ENCODE measurements at regions not wholly inside any gene's neighbourhood (a gene's known extent, or its start where the extent isn't known, plus 50 kb on each side); places are given as distances from the start of the nearest gene placed in this dataset.
"Not testable (repeated sequence)": the region's sequence is repeated elsewhere in the genome, so short reads cannot be mapped to it uniquely, and the experiment has no call there.

GRCh38 chr6:4655196-4656025, 120.8 kb upstream of the CDYL start:
- no peak for DNase-seq (ENCODE audit: low read depth in 2 of 2)

GRCh38 chr6:4653141-4653540, 123.1 kb upstream of the CDYL start:
- no peak for DNase-seq (ENCODE audit: low read depth in 2 of 2)

- DNase-seq (ENCODE audit: low read depth in 2 of 2) = no peak
Observed at GRCh38 chr6:4651831-4652467, 124.3 kb upstream of the CDYL start.

DNA sequence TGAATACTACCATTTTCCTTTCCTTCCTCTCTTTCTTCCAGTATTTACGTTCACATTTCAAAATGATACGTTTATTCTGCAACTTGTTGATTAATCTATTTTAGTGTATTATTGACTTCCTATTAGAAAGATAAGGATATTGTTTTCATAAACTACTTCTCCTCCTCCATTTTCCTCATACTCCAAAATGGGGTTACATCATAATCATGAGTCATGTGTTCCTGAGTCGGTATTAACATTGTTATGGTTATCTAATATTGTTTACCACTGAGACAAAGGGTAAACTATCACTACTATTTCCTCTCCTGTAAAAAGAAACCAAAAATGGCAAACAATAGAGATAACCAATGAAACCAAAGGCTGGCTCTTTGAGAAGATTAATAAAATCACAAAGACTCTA, 126.5 kb upstream of the CDYL start:
- no peak for DNase-seq (ENCODE audit: low read depth in 2 of 2)

GRCh38 chr6:4647414-4648365, 128.5 kb upstream of the CDYL start:
- DNase-seq (ENCODE audit: low read depth in 2 of 2) = peak in 1 of 2 donors; percentile 2

- no peak for DNase-seq (ENCODE audit: low read depth in 2 of 2)
Observed at GRCh38 chr6:4645713-4646360, 130.4 kb upstream of the CDYL start.

- no peak for DNase-seq (ENCODE audit: low read depth in 2 of 2)
Observed at GRCh38 chr6:4644996-4645395, 131.2 kb upstream of the CDYL start.

- no peak for DNase-seq (ENCODE audit: low read depth in 2 of 2)
Observed at GRCh38 chr6:4641461-4641860, 134.7 kb upstream of the CDYL start.

DNA sequence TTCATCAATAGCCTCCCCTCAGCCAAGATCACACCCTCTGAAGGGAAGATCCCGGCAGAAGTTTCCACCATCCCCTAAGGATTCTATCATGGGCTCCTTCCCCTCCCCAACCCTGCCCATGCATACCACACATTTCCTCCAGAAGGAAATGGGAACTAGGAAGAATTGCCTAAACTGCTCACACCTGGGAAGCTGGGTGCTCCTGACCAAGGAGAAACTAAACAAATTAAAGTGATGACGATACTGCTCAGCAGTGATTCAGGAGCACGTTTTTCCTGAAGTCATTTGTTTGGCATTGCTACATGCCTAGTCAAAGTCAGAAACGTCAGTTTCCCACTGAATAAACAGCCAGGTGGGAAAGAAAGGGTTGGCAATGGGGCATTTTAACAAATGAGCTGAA, 136.1 kb upstream of the CDYL start:
- DNase-seq (ENCODE audit: low read depth in 2 of 2) = no peak

DNA sequence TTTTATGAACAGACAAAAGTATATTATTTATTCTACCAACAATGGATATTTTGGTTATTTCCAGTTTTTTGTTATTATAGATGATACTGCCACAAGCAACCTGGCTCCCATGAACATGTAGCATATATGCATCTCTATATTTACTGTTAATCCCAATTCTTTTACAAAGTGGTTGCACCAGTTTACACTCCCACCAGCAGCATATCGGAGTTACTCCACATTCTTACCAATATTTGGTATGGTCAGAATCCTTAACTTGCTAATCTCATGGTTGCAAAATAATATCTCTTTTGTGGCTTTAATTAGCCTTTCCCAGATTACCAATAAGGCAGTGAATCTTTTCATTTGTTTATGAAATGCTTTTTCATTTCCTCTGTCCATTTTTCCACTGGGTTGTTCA, 137.6 kb upstream of the CDYL start:
- no peak for DNase-seq (ENCODE audit: low read depth in 2 of 2)

- no peak for DNase-seq (ENCODE audit: low read depth in 2 of 2)
Observed at GRCh38 chr6:4637691-4638433, 138.3 kb upstream of the CDYL start.

GRCh38 chr6:4636881-4637224, 139.4 kb upstream of the CDYL start:
- DNase-seq (ENCODE audit: low read depth in 2 of 2) = no peak

GRCh38 chr6:4636191-4636880, 139.9 kb upstream of the CDYL start:
- no peak for DNase-seq (ENCODE audit: low read depth in 2 of 2)

DNA sequence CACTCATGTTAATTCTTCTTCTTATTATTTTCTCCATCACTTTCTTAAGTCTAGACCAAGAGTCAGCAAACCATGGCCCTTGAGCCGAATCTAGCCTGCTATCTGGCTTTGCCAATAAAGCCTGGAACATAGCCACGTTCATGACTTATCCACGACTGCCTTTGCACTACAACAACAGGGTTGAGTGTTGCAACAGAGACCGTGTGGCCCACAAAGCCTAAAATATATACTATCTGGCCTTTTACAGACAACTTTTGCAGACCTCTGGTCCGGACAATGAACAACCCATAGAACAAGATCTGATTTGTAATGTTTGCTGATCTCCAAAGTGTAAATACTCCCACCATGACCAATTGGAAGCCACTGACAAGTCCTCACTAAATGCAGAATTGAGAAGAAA, 140.5 kb upstream of the CDYL start:
- no peak for DNase-seq (ENCODE audit: low read depth in 2 of 2)

DNA sequence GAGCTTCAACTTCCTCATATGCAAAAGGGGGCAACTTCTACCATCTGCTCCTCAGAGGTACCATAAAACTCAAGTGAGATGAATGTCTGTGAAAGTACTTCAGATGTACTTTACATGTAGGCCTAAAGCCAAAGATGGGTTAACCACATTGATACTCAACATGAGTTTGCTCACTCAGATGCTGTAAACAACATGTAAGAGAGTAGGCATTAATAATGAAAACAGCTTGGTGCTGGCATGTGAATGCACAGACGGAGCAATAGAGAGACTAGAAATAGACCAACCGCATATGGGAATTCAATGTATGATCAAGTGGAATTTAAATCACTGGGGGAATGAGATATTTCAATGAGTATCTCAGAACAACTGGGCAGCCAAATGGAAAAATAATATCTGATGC, 143.8 kb upstream of the CDYL start:
- DNase-seq (ENCODE audit: low read depth in 2 of 2) = no peak

DNA sequence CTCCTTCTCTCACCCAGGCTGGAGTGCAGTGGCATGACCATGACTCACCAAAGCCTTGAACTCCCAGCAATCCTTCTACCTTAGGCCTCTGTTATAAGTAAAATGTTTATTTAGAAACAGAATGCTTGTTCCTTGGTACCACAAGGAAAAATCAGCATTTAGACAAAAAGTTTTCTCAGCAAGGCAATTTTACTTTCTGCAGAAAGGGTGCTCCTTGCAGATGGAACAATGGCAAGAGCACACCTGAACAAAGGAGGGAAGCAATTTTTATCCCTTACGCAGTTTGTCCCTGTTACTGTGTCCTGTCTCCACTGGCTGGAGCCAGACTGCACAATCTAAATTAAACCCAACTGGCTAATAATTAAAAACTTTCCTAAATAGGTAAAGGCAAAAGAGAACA, 146.4 kb upstream of the CDYL start:
- DNase-seq (ENCODE audit: low read depth in 2 of 2) = not testable (repeated sequence)

GRCh38 chr6:4625557-4625956, 150.6 kb upstream of the CDYL start:
- DNase-seq (ENCODE audit: low read depth in 2 of 2) = no peak

- DNase-seq (ENCODE audit: low read depth in 2 of 2) = no peak
Observed at GRCh38 chr6:4624726-4625125, 151.5 kb upstream of the CDYL start.

GRCh38 chr6:4620284-4621151, 155.7 kb upstream of the CDYL start:
- no peak for DNase-seq (ENCODE audit: low read depth in 2 of 2)

DNA sequence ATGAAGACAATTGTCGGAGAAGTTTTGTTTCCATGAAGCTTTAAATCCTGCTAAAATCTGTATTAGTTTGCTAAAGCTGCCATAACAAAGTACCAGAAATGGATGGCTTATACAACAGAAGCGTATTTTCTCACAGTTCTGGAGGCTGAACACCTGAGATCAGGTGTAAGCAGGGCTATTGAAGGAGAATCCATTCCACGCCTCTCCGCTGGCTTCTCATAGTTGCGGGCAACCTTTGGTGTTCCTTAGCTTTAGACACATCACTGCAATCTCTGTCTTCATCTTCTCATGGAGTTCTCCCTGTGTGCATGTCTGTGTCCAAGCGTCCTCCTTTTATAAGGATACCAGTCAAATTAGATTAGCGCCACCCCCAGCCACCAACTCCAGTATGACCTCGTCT, 159.9 kb upstream of the CDYL start:
- DNase-seq (ENCODE audit: low read depth in 2 of 2) = no peak

Data from stimulated activated CD8-positive, alpha-beta memory T cell treated with anti-CD3 and anti-CD28 coated beads, Interleukin-7, amount 100 ng/mL, for 4 hours (primary cell).